Common myeloid progenitor, CD34-positive (primary cell): ENCODE measurements at regions not wholly inside any gene's neighbourhood (a gene's known extent, or its start where the extent isn't known, plus 50 kb on each side); places are given as distances from the start of the nearest gene placed in this dataset.

Experiments
- CTCF ChIA-PET: fragments of 350-600 bp; sonication (Branson Sonifier 250); formaldehyde crosslinking; loops from one replicate; lab custom pipeline; 2021; ENCODE audit warnings: antibody characterized with exemption; lab: Charles Lee
- POLR2A ChIA-PET: fragments of 350-600 bp; sonication (Branson Sonifier 250); formaldehyde crosslinking; loops from one replicate; lab custom pipeline; 2021; ENCODE audit warnings: antibody characterized with exemption; lab: Charles Lee
- DNase-seq, 3 donors: peaks; one replicate each; pipeline versions ENCODE4 v3.0.0 to v3.0.0-alpha.2; 2013
- H3K27ac ChIP-seq, 2 experiments: 1 replicate in 1 of 2; 2 replicates in 1 of 2; pipeline ENCODE4 v1.7.0; 2013; ENCODE audit warnings: inconsistent platforms in 2 of 2, low read length in 2 of 2, mild to moderate bottlenecking in 2 of 2, low read depth in 1 of 2, moderate library complexity in 1 of 2; ENCODE audit not compliant: severe bottlenecking in 2 of 2, insufficient read depth in 1 of 2, poor library complexity in 1 of 2
- H3K27me3 ChIP-seq, 5 experiments: replicated peaks in 2 of 5; 1 replicate in 3 of 5; 2 replicates in 2 of 5; pipeline versions ENCODE4 v1.6.1 to v1.7.0; 2013; ENCODE audit warnings: low read length in 4 of 5, mild to moderate bottlenecking in 2 of 5, moderate library complexity in 2 of 5, inconsistent platforms in 1 of 5; ENCODE audit not compliant: insufficient read depth in 5 of 5, control insufficient read depth in 4 of 5
- H3K36me3 ChIP-seq, 4 experiments: 1 replicate in 2 of 4; 2 replicates in 2 of 4; pipeline versions ENCODE4 v1.6.1 to v1.7.0; 2013; ENCODE audit warnings: low read length in 3 of 4, control low read depth in 1 of 4, mild to moderate bottlenecking in 1 of 4; ENCODE audit not compliant: control insufficient read depth in 4 of 4, insufficient read depth in 4 of 4
- H3K4me1 ChIP-seq, 4 experiments: 1 replicate in 3 of 4; 2 replicates in 1 of 4; pipeline versions ENCODE4 v1.6.1 to v1.7.1; 2013; ENCODE audit warnings: low read length in 3 of 4, mild to moderate bottlenecking in 3 of 4, control low read depth in 1 of 4, inconsistent platforms in 1 of 4, moderate library complexity in 1 of 4; ENCODE audit not compliant: control insufficient read depth in 4 of 4, insufficient read depth in 4 of 4; ENCODE audit errors: control extremely low read depth in 1 of 4
- H3K4me3 ChIP-seq, 7 experiments: 1 replicate in 4 of 7; 2 replicates in 3 of 7; pipeline versions ENCODE4 v1.5.1 to v1.7.0; 2013; ENCODE audit warnings: mild to moderate bottlenecking in 7 of 7, low read length in 6 of 7, moderate library complexity in 6 of 7, inconsistent platforms in 2 of 7, low read depth in 2 of 7, control low read depth in 1 of 7; ENCODE audit not compliant: insufficient read depth in 4 of 7, control insufficient read depth in 1 of 7; ENCODE audit errors: extremely low read depth in 1 of 7
- H3K9me3 ChIP-seq, 5 experiments: 1 replicate in 4 of 5; 2 replicates in 1 of 5; pipeline versions ENCODE4 v1.6.1 to v1.7.1; 2013; ENCODE audit warnings: low read length in 4 of 5, mild to moderate bottlenecking in 2 of 5, inconsistent platforms in 1 of 5, low read depth in 1 of 5, moderate library complexity in 1 of 5; ENCODE audit not compliant: control insufficient read depth in 4 of 5, insufficient read depth in 2 of 5; ENCODE audit errors: control extremely low read depth in 1 of 5
- WGBS: methylation state at CpG from one replicate; pipeline ENCODE4 v1.1.5; 2013; ENCODE audit not compliant: insufficient coverage; 5-methylcytosine and 5-hydroxymethylcytosine counted together

GRCh38 chr20:3304456-3304855, 65.5 kb upstream of the SLC4A11 start:
- H3K9me3 ChIP-seq = no peaks in the 10 kb centered on the region
- no peak for DNase-seq
- H3K27ac ChIP-seq = no peak overlapping the region
- no peaks in the 10 kb centered on the region for H3K4me1 ChIP-seq
- H3K4me3 ChIP-seq = no peak overlapping the region
- 100% methylated on average over 4 of the region's 4 CpGs for WGBS
- ChIA-PET CTCF (interaction anchor here (1.2 to 1.4 kb wide), 3 partner anchors 12 to 55 kb away, joined by 3 read pairs; no protein-coding TSS in a partner anchor), POLR2A (no interaction called here)
- peaks cover 0 to 45% (median 33%) of the 10 kb centered on the region in 4 experiments for H3K36me3 ChIP-seq
- H3K27me3 ChIP-seq = no peaks in the 10 kb centered on the region

DNA sequence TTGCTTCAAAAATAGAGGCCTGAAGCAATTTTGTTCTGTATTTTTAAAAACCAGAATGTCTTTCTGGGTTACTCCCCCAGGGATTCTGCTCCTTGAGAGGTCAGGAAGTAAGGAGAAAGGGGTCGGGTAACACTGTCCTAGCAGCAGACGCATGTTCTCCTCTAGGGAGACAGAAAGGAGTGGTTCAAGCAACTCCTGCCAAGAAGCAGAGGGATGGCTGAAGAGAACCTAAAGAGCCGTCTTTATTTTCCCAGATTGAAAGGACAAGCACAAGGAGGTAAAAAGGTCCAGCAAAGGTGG, 58.0 kb upstream of the SLC4A11 start:
- no peak overlapping the region for H3K4me3 ChIP-seq
- no peaks in the 10 kb centered on the region for H3K4me1 ChIP-seq
- H3K27me3 ChIP-seq = no peaks in the 10 kb centered on the region
- 87% methylated on average over 3 of the region's 3 CpGs for WGBS
- H3K36me3 ChIP-seq = peaks cover 5 to 42% (median 18%) of the 10 kb centered on the region in 4 experiments
- ChIA-PET POLR2A (no interaction called here), CTCF (interaction anchor here (1.6 kb wide), 1 partner anchor 20 kb away, joined by 3 read pairs; no protein-coding TSS in a partner anchor)
- no peak overlapping the region for H3K27ac ChIP-seq
- H3K9me3 ChIP-seq = no peaks in the 10 kb centered on the region
- DNase-seq = no peak

DNA sequence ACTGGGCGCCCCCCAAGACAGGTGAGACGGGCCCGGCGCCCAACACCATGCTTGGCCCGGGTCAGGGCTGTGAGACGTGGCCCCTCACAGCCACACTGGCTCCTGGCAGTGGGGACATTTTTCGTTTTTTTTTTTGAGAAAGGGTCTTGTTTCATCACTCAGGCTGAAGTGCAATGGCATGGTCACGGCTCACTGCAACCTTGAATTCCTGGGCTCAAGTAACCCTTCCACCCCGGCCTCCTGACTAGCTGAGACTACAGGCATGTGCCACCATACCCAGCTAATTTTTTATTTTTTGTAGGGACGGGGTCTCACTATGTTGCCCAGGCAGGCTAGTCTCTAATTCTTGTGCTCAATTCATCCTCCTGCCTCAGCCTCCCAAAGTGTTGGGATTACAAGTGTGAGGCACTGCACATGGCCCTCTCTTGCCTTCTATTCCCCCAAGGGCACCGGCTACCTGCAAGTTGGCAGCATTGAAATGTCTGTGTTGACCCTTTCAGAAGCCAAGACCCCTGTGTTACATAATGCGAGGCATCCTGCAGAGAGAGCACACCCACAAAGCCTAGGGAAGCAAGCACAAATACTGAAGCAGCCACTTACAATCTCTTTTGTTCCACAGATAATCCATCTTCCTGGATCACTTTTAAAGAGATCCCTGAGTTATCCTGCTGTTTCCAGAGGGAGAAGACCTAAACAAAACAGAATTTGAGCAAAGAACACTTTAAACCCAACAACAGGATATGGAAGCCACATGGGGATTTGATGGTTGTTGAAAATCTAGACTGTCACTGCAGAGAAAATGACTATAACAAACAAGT, 57.5 kb upstream of the SLC4A11 start:
- Histone ChIP-seq H3K27me3 (no peaks in the 10 kb centered on the region), H3K4me3 (no peak overlapping the region), H3K27ac (no peak overlapping the region), H3K4me1 (no peaks in the 10 kb centered on the region), H3K9me3 (no peaks in the 10 kb centered on the region), H3K36me3 (peaks cover 5 to 42% (median 18%) of the 10 kb centered on the region in 4 experiments)
- 97% methylated on average over 11 of the region's 12 CpGs for WGBS
- ChIA-PET POLR2A (no interaction called here), CTCF (interaction anchor here (1.6 kb wide), 1 partner anchor 20 kb away, joined by 3 read pairs; no protein-coding TSS in a partner anchor)
- DNase-seq = no peak
